ENCODE measurements at regions not wholly inside any gene's neighbourhood (a gene's known extent, or its start where the extent isn't known, plus 50 kb on each side); places are given as distances from the start of the nearest gene placed in this dataset.
"Not testable (repeated sequence)": the region's sequence is repeated elsewhere in the genome, so short reads cannot be mapped to it uniquely, and the experiment has no call there.

DNA sequence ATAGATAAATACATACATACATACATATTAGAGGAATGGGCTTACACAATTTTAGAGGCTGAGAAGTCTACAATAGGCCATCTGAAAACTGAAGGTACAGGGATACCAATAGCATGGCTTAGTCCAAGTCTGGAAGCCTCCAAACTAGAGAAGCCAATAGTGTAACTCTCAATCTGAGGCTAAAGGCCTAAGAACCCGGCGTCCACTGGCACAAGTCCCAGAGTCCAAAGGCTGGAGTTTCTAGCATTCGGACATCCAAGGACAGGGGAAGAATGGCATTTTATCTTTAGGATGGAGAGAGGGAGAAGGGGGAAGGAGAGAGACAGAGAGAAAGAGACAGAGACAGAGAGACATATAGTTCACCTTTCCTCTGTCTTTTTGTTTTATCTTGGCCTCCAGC is 63.7 kb upstream of the SYT4 start:
- H3K4me3 ChIP-seq (ENCODE audit: low read depth, low read length) = no peak overlapping the region

DNA sequence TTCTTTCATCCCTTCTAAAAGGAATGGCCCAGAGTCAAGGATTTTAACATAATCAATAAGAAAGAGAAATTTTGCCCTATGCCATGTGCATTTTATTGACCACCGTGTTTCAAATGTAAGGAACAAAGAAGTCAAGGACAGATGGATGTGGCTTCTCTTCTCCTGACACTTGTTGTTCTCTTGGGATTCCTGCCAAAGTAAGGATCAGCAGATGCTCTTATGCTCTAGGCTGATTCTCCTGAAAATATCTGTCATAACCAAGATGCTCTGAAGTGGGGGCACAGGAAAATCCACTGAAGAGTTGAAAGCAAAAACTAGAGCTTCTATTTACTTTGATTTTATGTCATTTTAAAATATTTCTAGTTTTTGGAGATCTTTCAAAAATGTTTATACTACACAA is 72.9 kb upstream of the SYT4 start:
- H3K4me3 ChIP-seq (ENCODE audit: low read depth, low read length) = no peak overlapping the region
- TF ChIP-seq MYC (IDR thresholded peaks at IDR 0.05; ENCODE audit: low read depth, low read length) = no peak
- DNase-seq (ENCODE audit: low read depth) = no peak

More for the DNA sequence above, 63.7 kb upstream of the SYT4 start:
- TF ChIP-seq POLR2A (IDR thresholded peaks at IDR 0.05; ENCODE audit: extremely low read depth, insufficient read length) = no peak
- TF ChIP-seq MYC (IDR thresholded peaks at IDR 0.05; ENCODE audit: low read depth, low read length) = no peak
- TF ChIP-seq, protein P1, sequence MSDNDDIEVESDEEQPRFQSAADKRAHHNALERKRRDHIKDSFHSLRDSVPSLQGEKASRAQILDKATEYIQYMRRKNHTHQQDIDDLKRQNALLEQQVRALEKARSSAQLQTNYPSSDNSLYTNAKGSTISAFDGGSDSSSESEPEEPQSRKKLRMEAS (IDR thresholded peaks at IDR 0.05; ENCODE audit: low read depth, low read length) = no peak
- TF ChIP-seq, protein P2, sequence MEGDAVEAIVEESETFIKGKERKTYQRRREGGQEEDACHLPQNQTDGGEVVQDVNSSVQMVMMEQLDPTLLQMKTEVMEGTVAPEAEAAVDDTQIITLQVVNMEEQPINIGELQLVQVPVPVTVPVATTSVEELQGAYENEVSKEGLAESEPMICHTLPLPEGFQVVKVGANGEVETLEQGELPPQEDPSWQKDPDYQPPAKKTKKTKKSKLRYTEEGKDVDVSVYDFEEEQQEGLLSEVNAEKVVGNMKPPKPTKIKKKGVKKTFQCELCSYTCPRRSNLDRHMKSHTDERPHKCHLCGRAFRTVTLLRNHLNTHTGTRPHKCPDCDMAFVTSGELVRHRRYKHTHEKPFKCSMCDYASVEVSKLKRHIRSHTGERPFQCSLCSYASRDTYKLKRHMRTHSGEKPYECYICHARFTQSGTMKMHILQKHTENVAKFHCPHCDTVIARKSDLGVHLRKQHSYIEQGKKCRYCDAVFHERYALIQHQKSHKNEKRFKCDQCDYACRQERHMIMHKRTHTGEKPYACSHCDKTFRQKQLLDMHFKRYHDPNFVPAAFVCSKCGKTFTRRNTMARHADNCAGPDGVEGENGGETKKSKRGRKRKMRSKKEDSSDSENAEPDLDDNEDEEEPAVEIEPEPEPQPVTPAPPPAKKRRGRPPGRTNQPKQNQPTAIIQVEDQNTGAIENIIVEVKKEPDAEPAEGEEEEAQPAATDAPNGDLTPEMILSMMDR (IDR thresholded peaks at IDR 0.05; ENCODE audit: low read depth, low read length) = no peak
- DNase-seq (ENCODE audit: low read depth) = no peak

DNA sequence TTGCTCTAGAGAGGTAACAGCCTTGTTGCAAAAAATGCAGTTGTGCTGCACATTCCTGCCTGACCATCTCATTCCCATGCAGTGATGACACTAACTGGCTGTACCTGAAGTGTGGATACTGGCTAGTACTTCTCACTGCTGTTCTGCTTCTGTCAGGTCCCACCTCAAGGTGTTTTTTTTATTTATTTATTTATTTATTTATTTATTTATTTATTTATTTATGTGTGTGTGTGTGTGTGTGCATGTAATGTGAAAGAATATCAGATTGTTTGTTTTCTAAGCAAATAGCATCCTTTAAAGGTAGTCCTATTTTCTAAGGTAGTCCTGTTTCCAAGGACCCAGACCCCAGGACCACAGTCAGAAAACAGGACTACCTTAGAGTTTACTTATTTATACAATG is 87.2 kb upstream of the SYT4 start:
- TF ChIP-seq MYC (IDR thresholded peaks at IDR 0.05; ENCODE audit: low read depth, low read length) (no peak), POLR2A (IDR thresholded peaks at IDR 0.05; ENCODE audit: extremely low read depth, insufficient read length) (no peak)
- TF ChIP-seq, protein P1 (IDR thresholded peaks at IDR 0.05; ENCODE audit: low read depth, low read length) = no peak
- TF ChIP-seq, protein P2 (IDR thresholded peaks at IDR 0.05; ENCODE audit: low read depth, low read length) = no peak
- no peak overlapping the region for H3K4me3 ChIP-seq (ENCODE audit: low read depth, low read length)
- no peak for DNase-seq (ENCODE audit: low read depth)

DNA sequence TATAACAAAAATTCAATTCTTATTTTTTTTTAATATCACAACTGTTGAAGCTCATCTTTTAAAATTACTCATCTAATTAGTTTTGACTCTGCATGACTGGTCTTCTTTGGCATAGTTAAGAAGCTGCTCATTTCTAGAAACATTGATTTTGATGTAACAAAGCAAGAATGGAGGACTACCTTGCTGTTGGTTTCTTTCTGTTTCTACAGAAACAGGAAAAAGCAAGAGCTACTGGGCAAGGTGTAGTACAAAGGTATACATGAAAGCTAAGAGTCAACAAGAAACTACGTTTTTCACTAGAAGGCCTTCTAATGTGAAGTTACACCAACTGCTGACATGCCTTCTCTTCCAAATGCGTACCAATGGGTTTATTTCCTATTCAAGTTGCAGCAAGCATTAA is 90.6 kb upstream of the SYT4 start:
- DNase-seq (ENCODE audit: low read depth) = no peak
- H3K4me3 ChIP-seq (ENCODE audit: low read depth, low read length) = no peak overlapping the region
- no peak for TF ChIP-seq MYC (IDR thresholded peaks at IDR 0.05; ENCODE audit: low read depth, low read length)
- TF ChIP-seq, protein P1 (IDR thresholded peaks at IDR 0.05; ENCODE audit: low read depth, low read length) = no peak
- no peak for TF ChIP-seq POLR2A (IDR thresholded peaks at IDR 0.05; ENCODE audit: extremely low read depth, insufficient read length)
- TF ChIP-seq, protein P2 (IDR thresholded peaks at IDR 0.05; ENCODE audit: low read depth, low read length) = no peak

DNA sequence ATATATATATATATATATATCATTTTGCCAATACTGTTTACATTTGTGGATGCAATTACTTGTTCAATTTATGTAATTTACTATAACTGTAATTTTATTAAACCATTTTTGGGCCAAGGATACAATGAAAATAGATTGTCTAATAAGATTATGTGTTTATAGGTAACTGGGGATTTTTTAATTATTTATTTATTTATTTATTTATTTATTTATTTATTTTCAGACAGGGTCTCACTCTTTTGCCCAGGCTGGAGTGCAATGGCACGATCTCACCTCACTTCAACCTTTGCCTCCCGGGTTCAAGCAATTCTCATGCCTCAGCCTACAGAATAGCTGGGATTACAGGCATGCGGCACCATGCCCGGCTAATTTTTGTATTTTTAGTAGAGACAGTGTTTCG is 92.0 kb upstream of the SYT4 start:
- DNase-seq (ENCODE audit: low read depth); H3K4me3 ChIP-seq (ENCODE audit: low read depth, low read length): not testable (repeated sequence)

DNA sequence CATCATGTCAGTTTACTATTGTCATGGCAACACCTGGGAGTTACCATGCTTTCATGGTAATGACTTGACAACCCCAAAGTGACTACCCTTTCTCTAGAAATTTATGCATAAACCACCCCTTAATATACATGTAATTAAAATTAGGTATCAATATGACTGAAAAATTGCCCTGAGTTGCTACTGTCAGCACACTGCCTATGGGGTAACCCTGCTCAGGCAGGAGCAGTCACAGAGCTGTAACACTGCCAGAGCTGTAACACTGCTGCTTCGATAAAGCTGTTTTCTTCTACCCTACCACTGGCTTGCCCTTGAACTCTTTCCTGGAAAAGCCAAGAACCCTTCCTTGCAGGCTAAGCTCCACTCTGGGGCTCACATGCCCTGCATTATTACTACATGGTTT is 95.5 kb upstream of the SYT4 start:
- no peak for DNase-seq (ENCODE audit: low read depth)

More for the DNA sequence above, 95.5 kb upstream of the SYT4 start:
- no peak overlapping the region for H3K4me3 ChIP-seq (ENCODE audit: low read depth, low read length)
- TF ChIP-seq, protein P2 (IDR thresholded peaks at IDR 0.05; ENCODE audit: low read depth, low read length) = no peak
- TF ChIP-seq, protein P1 (IDR thresholded peaks at IDR 0.05; ENCODE audit: low read depth, low read length) = no peak
- TF ChIP-seq POLR2A (IDR thresholded peaks at IDR 0.05; ENCODE audit: extremely low read depth, insufficient read length) = no peak
- no peak for TF ChIP-seq MYC (IDR thresholded peaks at IDR 0.05; ENCODE audit: low read depth, low read length)
